Gastroesophageal sphincter (tissue), 3 donors: ENCODE measurements at regions not wholly inside any gene's neighbourhood (a gene's known extent, or its start where the extent isn't known, plus 50 kb on each side); places are given as distances from the start of the nearest gene placed in this dataset.

Experiments
- POLR2A ChIP-seq, 2 donors: fragments of 450-650 bp; IDR thresholded peaks; one replicate each; pipeline ENCODE4 v1.6.1; 2017; ENCODE audit warnings: antibody characterized with exemption in 2 of 2, mild to moderate bottlenecking in 2 of 2, moderate library complexity in 1 of 2
- TF ChIP-seq, protein P1 (sequence below), 4 experiments: fragments of 200-600 bp in 2 of 4; fragments of 450-650 bp in 2 of 4; sonication (generic) in 1 of 4; IDR thresholded peaks; one replicate each; pipeline ENCODE4 v1.5.1; 2017 to 2019; ENCODE audit warnings: antibody characterized with exemption in 4 of 4, mild to moderate bottlenecking in 2 of 4, moderate library complexity in 2 of 4

DNA sequence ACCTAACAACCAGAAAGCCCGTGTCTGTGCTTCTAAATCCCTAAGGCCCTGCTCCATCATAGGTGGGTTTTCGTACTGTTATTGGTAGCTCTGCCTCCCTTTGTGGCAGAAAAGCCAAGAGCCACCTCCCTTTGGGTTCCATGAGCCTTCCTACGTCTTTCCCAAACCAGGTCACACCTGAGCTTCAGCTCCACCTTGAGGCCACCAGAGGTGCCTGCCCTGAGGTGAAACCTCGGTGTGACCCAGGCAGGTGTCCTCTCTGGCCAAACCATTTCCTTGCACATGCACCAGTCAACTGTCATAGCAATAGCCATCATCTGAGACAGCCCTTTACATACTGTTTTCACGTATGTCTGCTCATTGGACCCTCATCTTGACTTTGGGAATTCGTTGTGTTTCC is 188.0 kb upstream of the RBPJ start:
- TF ChIP-seq, protein P1, sequence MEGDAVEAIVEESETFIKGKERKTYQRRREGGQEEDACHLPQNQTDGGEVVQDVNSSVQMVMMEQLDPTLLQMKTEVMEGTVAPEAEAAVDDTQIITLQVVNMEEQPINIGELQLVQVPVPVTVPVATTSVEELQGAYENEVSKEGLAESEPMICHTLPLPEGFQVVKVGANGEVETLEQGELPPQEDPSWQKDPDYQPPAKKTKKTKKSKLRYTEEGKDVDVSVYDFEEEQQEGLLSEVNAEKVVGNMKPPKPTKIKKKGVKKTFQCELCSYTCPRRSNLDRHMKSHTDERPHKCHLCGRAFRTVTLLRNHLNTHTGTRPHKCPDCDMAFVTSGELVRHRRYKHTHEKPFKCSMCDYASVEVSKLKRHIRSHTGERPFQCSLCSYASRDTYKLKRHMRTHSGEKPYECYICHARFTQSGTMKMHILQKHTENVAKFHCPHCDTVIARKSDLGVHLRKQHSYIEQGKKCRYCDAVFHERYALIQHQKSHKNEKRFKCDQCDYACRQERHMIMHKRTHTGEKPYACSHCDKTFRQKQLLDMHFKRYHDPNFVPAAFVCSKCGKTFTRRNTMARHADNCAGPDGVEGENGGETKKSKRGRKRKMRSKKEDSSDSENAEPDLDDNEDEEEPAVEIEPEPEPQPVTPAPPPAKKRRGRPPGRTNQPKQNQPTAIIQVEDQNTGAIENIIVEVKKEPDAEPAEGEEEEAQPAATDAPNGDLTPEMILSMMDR (IDR thresholded peaks at IDR 0.05): no peak
- TF ChIP-seq POLR2A (IDR thresholded peaks at IDR 0.05): no peak
